ENCODE measurements at regions not wholly inside any gene's neighbourhood (a gene's known extent, or its start where the extent isn't known, plus 50 kb on each side); places are given as distances from the start of the nearest gene placed in this dataset.

DNA sequence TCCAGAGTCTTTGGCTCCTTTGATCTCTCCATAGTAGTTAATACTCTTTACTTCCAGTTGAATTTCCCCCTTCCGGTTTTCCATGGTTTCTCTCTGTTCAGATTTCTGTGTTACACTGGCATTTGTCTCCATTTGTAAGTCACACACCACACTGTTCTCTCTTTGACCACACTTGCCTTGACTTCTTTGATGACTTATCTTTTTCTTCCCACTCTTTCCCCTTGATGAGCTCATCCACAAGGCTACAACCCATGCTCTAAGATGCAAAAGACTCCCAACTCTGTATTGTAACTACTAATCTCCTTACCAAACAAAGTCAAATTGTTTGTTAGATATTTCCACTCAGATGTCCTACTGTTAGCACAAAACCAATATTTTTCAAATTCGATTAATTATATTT, 242.7 kb upstream of the E2F7 start:
- TF ChIP-seq, protein P1, sequence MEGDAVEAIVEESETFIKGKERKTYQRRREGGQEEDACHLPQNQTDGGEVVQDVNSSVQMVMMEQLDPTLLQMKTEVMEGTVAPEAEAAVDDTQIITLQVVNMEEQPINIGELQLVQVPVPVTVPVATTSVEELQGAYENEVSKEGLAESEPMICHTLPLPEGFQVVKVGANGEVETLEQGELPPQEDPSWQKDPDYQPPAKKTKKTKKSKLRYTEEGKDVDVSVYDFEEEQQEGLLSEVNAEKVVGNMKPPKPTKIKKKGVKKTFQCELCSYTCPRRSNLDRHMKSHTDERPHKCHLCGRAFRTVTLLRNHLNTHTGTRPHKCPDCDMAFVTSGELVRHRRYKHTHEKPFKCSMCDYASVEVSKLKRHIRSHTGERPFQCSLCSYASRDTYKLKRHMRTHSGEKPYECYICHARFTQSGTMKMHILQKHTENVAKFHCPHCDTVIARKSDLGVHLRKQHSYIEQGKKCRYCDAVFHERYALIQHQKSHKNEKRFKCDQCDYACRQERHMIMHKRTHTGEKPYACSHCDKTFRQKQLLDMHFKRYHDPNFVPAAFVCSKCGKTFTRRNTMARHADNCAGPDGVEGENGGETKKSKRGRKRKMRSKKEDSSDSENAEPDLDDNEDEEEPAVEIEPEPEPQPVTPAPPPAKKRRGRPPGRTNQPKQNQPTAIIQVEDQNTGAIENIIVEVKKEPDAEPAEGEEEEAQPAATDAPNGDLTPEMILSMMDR (IDR thresholded peaks at IDR 0.05; ENCODE audit: low read depth, low read length, missing control alignments) = no peak
- DNase-seq (ENCODE audit: extremely low read depth, low read depth) = no peak
- no peak overlapping the region for H3K4me3 ChIP-seq (replicated peaks; ENCODE audit: low read depth, low read length)

DNA sequence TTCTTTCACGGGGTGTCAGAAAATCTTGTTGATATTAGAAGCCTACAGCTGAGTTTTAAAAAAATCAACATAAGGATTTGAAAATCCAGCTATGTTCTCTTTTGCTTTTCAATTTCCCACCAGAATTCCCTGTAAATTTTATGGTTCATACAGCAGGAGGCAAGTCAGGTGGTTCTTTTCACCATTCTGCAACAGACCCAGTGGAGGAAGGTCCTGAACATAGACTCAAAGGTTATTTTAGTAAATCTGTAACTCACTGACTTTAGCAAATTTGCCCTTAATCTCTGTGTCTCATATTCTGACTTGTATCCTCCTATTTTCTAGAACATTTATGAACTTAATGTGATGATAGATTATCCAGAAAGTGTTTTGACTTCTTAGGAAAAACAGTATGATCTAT, 235.4 kb upstream of the E2F7 start:
- H3K4me3 ChIP-seq (replicated peaks; ENCODE audit: low read depth, low read length) = no peak overlapping the region
- DNase-seq (ENCODE audit: extremely low read depth, low read depth) = no peak
- TF ChIP-seq, protein P1 (IDR thresholded peaks at IDR 0.05; ENCODE audit: low read depth, low read length, missing control alignments) = no peak

DNA sequence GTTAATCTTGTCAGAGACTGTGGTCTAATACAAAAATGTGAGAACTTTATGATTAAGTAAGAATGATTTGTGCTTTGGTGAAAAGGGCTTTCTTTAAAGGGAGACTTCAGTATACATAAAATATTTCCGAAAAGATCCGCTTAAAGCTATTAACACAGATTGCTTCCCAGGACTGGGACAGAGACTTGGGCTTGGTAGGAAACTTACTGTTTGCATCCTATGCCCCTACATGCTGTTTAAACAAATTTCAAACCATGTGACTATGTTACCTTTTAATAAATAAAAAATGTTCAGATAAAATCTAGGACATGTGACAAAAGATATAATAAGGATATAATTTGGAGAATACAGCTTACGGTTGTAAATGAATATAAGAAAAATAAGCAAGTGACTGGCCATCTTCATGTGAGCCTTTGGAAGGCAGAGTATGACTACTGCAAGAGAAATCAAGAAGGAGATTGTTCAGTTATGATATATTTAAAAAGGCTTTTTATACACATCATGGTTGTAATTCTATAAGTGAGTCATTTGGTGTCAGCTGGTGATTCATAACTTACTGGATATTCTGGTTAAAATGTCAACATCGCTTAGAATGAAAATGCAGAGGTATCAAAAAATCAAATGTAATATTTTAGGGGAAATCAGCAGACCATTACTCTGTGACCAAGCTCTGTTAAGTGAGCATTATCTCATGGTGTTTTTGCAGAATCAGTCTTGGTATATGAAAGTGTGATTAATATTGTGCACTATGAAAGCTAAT, 234.7 kb upstream of the E2F7 start:
- no peak for DNase-seq (ENCODE audit: extremely low read depth, low read depth)
- TF ChIP-seq, protein P1 (IDR thresholded peaks at IDR 0.05; ENCODE audit: low read depth, low read length, missing control alignments) = no peak
- no peak overlapping the region for H3K4me3 ChIP-seq (replicated peaks; ENCODE audit: low read depth, low read length)

DNA sequence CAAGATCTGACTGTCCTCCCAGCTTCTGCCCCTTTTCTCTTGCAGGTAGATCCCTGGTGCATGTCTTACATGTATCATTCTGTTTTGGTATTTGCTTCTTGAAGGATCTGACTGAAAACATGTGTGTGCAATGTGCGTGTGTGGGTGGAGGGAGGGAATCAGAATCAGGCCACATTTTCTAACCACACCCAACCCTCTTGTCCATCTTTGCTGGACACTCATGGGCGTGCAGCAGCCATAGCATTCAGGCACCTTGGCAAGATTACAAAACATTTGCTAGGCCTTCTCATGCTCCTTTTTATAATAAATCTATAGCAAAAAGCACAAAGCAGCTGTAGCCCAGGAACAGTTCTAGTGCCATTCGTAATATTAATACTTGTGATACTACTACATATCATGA, 233.6 kb upstream of the E2F7 start:
- DNase-seq (ENCODE audit: extremely low read depth, low read depth) = peak; percentile 35
- TF ChIP-seq, protein P1 (IDR thresholded peaks at IDR 0.05; ENCODE audit: low read depth, low read length, missing control alignments) = no peak
- H3K4me3 ChIP-seq (replicated peaks; ENCODE audit: low read depth, low read length) = no peak overlapping the region

DNA sequence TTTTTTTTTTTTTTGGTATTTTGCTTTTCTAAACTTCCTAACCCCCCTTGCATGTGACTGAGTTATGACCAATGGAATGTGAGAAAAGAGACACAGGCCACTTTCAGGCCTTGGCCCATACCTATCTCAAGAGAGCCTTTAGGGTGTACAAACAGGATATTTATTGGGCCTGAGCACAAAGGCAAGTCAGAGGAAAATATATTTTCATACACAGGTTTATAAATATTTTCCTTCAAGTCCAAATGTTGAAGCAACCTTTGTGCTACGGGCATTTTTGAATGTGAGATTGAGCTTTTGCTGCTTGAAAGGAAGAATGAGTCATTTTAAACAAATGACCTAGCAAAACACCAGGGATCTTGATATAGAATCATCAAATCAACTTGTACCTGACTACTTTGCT, 228.6 kb upstream of the E2F7 start:
- no peak overlapping the region for H3K4me3 ChIP-seq (replicated peaks; ENCODE audit: low read depth, low read length)
- DNase-seq (ENCODE audit: extremely low read depth, low read depth) = no peak
- TF ChIP-seq, protein P1 (IDR thresholded peaks at IDR 0.05; ENCODE audit: low read depth, low read length, missing control alignments) = no peak

DNA sequence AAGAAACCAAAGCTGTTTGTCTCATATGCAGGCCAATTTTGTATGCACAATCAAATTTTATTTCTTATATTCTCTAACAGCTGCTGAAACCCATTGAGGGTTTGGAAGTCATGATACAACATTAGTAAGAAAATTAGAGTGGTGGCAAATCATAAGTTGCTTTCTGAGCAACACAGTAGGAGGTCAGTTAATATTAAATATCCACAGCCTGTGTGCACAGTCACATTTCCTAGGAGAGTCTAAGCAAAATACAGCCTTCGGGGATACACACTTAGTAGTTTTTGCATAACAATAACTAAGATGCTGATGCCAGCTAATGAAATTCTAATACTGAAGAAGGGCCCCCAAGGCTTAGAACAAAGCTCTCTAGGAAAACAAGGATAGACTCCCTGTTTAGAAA, 209.6 kb upstream of the E2F7 start:
- TF ChIP-seq, protein P1 (IDR thresholded peaks at IDR 0.05; ENCODE audit: low read depth, low read length, missing control alignments) = no peak
- no peak for DNase-seq (ENCODE audit: extremely low read depth, low read depth)
- H3K4me3 ChIP-seq (replicated peaks; ENCODE audit: low read depth, low read length) = no peak overlapping the region

DNA sequence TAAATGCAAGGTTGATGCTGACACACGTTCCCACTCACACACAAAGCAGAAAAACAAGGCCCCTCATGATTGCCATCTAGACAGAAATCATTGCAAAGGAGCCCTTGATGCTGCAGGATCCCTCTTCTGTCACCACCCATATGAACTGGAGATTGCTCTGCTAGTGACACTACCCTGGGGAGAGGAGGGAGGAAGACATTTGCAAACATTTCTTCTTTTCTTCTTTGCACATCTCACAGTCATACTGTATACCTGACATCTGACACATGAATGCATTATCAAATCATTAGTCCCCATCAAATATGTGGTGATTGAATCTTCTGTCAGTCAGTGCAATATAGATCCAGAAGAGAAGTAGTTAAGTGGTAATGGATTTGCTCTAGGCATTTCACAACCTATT, 208.5 kb upstream of the E2F7 start:
- TF ChIP-seq, protein P1 (IDR thresholded peaks at IDR 0.05; ENCODE audit: low read depth, low read length, missing control alignments) = no peak
- DNase-seq (ENCODE audit: extremely low read depth, low read depth) = no peak
- no peak overlapping the region for H3K4me3 ChIP-seq (replicated peaks; ENCODE audit: low read depth, low read length)
